ENCODE measurements at regions not wholly inside any gene's neighbourhood (a gene's known extent, or its start where the extent isn't known, plus 50 kb on each side); places are given as distances from the start of the nearest gene placed in this dataset.

- H3K4me1 ChIP-seq (replicated peaks in 1 of 2; ENCODE audit: control insufficient read depth in 2 of 2, insufficient read depth in 2 of 2, low read length in 2 of 2), result no peaks in the 10 kb centered on the region
- FAIRE-seq (no peak), DNase-seq (ENCODE audit: extremely low read depth in 1 of 4, low spot score in 3 of 4) (no peak), ATAC-seq (no peak)
- CTCF ChIA-PET (ENCODE audit: low intra/inter-chr PET ratio), result no interaction called here
- H3K9me3 ChIP-seq (replicated peaks; ENCODE audit: control insufficient read depth, insufficient read depth, low read depth, low read length), result no peaks in the 10 kb centered on the region
- intact Hi-C loops (cut with micrococcal nuclease), result no loop called here
- no peaks in the 10 kb centered on the region for H3K79me2 ChIP-seq (ENCODE audit: control insufficient read depth, insufficient read depth, low read length)
- H3K36me3 ChIP-seq (ENCODE audit: control insufficient read depth, insufficient read depth, low read length), result no peaks in the 10 kb centered on the region
- no peak overlapping the region for H2AFZ ChIP-seq (ENCODE audit: low read depth, low read length)
- in situ Hi-C loops (cut with MboI), result no loop called here
- no peak overlapping the region for H3K4me2 ChIP-seq (ENCODE audit: insufficient read depth, low read length)
- H3K27me3 ChIP-seq (ENCODE audit: control insufficient read depth in 2 of 2, insufficient read depth in 2 of 2, low read length in 2 of 2), result no peaks in the 10 kb centered on the region
- H3K27ac ChIP-seq (ENCODE audit: extremely low read depth, low read depth, low read length), result no peak overlapping the region
- no peak overlapping the region for H3K9ac ChIP-seq (ENCODE audit: insufficient read depth in 1 of 2, low read depth in 2 of 2, low read length in 2 of 2)
- no peaks in the 10 kb centered on the region for H4K20me1 ChIP-seq (replicated peaks; ENCODE audit: control insufficient read depth, insufficient read depth, low read length)
- no TSS peak for BruUV-seq (replicated peaks)
- H3K9me1 ChIP-seq (ENCODE audit: control insufficient read depth, insufficient read depth, low read length), result no peaks in the 10 kb centered on the region
- WGBS (ENCODE audit: insufficient coverage, low coverage, missing lambda C conversion rate), result 1% methylated on average over 19 of the region's 22 CpGs
- POLR2A ChIA-PET, result no interaction called here
- TF ChIP-seq KAT7 (CRISPR knock-in tag; IDR thresholded peaks at IDR 0.05; ENCODE audit: borderline replicate concordance) (no peak), ZNF354B (CRISPR knock-in tag; IDR thresholded peaks at IDR 0.05) (no peak), DIDO1 (tag; IDR thresholded peaks at IDR 0.05; ENCODE audit: low read depth) (no peak), NUFIP1 (IDR thresholded peaks at IDR 0.05; ENCODE audit: partially characterized antibody) (no peak), ELF1 (tag; IDR thresholded peaks at IDR 0.05) (no peak), TSC22D4 (tag; IDR thresholded peaks at IDR 0.05) (no peak), SPI1 (IDR thresholded peaks at IDR 0.05; ENCODE audit: borderline replicate concordance, low read depth, low read length) (no peak), TEAD4 (IDR thresholded peaks at IDR 0.05; ENCODE audit: low read length) (no peak), TEAD4 (CRISPR knock-in tag; IDR thresholded peaks at IDR 0.05; ENCODE audit: borderline replicate concordance) (no peak), GTF2A2 (tag; IDR thresholded peaks at IDR 0.05) (no peak), HSF4 (CRISPR knock-in tag; IDR thresholded peaks at IDR 0.05; ENCODE audit: borderline replicate concordance) (no peak), MITF (IDR thresholded peaks at IDR 0.05) (no peak), UBTF (IDR thresholded peaks at IDR 0.05; ENCODE audit: borderline replicate concordance in 1 of 2, low read depth in 2 of 2, low read length in 2 of 2) (no peak), ZNF146 (CRISPR knock-in tag; IDR thresholded peaks at IDR 0.05; ENCODE audit: unreplicated experiment) (no peak), POLR3G (IDR thresholded peaks at IDR 0.05; ENCODE audit: extremely low read depth, insufficient read length, insufficient replicate concordance) (no peak)
- H3K4me3 ChIP-seq, result no peak overlapping the region
Observed at GRCh38 chr3:117026401-117026800, 316.8 kb downstream of the TUSC7 start.

Data from K562 (cell line).